Epithelial cell of proximal tubule (primary cell): ENCODE measurements at regions not wholly inside any gene's neighbourhood (a gene's known extent, or its start where the extent isn't known, plus 50 kb on each side); places are given as distances from the start of the nearest gene placed in this dataset.

Experiments used
- DNase-seq: peaks from one replicate; pipeline ENCODE4 v3.0.0-alpha.2; 2011; ENCODE audit warnings: low read depth
- H3K4me3 ChIP-seq: 2 replicates; pipeline ENCODE4 v1.5.1; 2011; ENCODE audit warnings: low read depth, mild to moderate bottlenecking, low read length
- TF ChIP-seq, protein P1 (sequence below): conservative IDR thresholded peaks from 2 replicates; pipeline ENCODE4 v1.5.1; 2012; ENCODE audit warnings: low read depth, mild to moderate bottlenecking, low read length

DNA sequence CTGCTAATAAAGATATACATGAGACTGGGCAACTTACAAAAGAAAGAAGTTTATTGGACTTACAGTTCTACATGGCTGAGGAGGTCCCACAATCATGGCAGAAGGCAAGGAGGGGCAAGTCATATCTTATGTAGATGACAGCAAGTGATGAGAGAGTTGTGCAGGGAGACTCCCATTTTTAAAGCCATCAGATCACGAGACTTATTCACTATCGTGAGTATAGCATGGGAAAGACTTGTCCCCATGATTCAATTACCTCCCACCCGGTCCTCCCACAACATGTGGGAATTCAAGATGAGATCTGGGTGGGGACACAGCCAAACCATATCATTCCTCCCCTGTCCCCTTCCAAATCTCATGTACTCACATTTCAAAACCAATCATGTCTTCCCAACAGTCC is 50.9 kb upstream of the GRID2 start:
- no peak for DNase-seq
- TF ChIP-seq, protein P1, sequence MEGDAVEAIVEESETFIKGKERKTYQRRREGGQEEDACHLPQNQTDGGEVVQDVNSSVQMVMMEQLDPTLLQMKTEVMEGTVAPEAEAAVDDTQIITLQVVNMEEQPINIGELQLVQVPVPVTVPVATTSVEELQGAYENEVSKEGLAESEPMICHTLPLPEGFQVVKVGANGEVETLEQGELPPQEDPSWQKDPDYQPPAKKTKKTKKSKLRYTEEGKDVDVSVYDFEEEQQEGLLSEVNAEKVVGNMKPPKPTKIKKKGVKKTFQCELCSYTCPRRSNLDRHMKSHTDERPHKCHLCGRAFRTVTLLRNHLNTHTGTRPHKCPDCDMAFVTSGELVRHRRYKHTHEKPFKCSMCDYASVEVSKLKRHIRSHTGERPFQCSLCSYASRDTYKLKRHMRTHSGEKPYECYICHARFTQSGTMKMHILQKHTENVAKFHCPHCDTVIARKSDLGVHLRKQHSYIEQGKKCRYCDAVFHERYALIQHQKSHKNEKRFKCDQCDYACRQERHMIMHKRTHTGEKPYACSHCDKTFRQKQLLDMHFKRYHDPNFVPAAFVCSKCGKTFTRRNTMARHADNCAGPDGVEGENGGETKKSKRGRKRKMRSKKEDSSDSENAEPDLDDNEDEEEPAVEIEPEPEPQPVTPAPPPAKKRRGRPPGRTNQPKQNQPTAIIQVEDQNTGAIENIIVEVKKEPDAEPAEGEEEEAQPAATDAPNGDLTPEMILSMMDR, result no peak
- no peak overlapping the region for H3K4me3 ChIP-seq

DNA sequence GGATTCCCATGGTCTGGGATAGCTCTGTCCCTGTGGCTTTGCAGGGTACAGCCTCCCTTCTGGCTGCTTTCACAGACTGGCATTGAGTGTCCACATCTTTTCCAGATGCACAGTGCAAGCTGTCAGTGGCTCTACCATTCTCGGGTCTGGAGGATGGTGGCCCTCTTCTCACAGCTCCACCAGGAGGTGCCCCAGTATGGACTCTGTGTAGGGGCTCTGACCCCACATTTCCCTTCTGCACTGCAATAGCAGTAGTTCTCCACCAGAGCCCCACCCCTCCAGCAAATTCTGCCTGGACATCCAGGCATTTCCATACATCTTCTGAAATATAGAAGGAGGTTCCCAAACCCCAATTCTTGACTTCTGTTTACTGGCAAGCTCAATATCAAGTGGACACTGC is 50.2 kb upstream of the GRID2 start:
- no peak overlapping the region for H3K4me3 ChIP-seq
- TF ChIP-seq, protein P1, result no peak
- no peak for DNase-seq
